Amniotic epithelial cell (primary cell): ENCODE measurements at regions not wholly inside any gene's neighbourhood (a gene's known extent, or its start where the extent isn't known, plus 50 kb on each side); places are given as distances from the start of the nearest gene placed in this dataset.

Experiments used
- DNase-seq: peaks from one replicate; pipeline ENCODE4 v3.0.0-alpha.2; 2010; ENCODE audit warnings: low read depth

DNA sequence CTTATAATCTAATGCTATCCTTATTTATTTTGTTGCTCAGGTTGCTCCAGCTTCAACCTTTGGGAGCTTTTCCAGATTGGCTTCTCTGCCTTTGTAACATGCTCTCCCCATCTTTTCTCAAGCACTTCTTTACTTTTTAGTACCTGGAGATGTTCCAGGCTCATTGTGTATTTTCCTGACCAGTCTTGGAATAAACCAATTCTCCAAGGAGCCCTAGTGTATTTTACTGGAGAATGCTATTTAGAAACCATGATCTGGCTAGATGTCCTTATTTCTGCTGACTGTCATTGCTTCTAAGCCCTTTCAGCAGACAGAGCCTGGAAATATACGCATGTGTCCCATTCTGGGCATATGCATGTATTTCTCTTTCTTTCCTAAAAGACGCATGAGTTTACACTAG, 95.7 kb downstream of the EMX2 start:
- DNase-seq, result no peak

DNA sequence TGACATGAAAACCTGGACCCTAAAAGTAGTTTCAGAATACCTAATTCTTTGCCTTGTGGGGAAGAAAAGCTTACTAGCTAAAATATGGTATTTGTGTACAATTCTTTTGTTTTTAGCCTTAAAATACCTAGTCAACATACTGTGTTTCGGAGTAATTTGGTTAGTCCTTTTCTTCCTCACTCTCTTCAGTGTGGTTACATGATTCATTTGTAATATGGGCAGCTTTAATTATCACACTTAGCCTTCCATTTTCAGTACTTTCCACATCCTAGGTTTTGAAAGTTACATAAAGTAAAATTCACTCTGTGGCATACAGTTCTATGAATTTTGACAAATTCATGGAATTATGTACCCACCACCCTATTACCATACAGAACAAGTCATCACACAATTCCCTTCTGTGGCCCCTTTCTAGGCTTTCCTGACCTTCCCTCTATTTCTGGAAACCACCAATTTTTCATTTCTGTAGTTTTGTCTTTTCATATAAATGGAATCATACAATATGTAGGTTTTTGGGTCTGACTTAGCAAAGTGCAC, 96.2 kb downstream of the EMX2 start:
- DNase-seq, result no peak

DNA sequence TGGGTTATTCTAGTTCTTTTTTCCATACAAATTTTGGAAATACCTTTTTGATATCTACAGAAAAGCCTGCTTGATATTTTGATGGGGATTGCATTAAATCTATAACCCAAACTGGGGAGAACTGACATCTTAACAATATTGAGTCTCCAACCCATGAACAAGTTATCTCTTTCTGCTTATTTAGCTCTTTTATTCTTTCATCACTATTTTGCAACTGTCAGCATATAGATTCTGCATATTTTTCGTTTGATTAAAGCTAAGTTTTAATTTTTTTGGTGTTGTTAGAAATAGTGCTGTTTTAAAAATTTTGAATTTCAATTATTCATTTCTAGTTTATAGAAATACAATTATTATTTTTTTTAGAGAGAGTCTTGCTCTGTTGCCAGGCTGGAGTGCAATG, 97.9 kb downstream of the EMX2 start:
- no peak for DNase-seq

GRCh38 chr10:117646718-117647117, 104.2 kb downstream of the EMX2 start:
- no peak for DNase-seq

DNA sequence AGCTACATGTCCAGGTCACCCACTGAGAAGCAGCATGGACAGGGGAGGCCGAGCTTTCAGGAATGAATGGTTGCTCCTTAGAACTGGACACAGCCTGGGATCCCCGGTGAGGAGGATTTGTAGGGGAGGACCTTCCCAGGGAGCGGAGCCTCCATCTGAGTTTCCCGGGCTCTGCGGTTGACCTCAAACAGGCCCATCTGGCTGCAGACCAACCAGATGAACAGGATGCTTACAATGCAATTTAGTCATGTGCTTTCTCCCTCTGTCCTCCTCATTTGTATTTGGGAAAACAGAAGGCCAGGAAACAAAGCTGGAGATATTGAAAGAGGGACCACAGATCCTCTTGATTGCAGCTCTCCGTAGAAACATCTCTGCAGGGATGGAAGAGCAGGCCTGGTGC, 104.8 kb downstream of the EMX2 start:
- no peak for DNase-seq

GRCh38 chr10:117651121-117651520, 108.6 kb downstream of the EMX2 start:
- DNase-seq, result no peak

DNA sequence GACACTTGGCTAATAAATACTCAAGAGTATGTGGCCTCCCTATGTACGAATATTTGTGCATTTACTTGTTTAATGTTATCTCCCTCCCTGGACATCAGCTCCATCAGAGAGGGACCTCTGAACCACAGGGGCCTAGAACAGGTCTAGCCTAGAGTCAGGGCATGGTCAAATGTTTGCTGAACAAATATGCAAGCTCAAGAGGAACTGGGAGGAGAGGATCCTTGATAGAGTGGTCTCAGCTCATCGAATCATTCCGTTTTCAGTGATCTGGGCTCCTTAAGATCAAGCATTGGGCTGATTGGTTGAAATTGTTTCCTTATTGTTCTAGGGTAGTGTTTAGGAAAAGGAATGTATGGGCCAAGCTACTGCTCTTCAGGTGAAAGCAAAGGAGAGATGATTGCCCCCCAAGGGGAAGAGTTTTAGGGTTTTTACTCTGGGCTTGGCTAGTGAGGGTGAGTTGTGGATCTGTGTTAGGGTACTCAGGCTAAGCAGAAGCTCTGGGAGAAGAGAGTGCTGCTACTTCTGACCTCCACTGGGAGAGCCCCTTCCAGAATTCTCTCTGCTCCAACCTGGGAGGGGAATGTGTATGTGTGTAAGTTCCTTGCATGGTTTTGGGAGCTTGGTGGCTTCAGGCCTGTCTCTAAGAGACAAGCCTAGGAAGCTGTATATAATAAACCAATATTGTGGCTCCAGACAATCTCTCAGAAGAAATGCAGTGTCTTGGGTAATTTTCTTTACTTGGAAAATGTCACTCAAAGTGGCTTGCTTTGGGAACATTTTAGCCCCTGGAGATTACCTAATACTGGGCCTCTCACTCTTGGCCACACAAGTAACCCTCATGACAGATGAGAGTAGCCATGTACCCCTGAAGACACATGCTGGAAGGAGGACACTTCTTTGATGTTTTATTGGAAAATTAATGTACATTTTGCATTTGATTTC, 110.0 kb downstream of the EMX2 start:
- peak; percentile 2 for DNase-seq

DNA sequence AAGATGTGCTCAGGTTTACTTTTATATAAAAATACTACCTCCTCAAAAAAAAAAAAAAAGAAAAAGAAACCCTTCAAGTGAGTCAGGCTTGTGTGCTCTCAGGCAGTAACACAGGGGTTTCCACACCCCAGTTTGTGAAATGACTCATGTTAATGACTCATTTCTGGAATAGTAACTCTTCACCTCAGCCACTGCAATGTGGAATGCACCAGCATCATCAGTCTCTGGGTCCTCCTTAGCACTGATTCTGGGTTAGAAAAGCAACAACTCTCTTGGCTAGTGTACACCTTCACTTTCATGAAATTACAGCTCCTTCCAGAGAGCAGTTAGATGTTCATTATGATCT, 110.6 kb downstream of the EMX2 start:
- peak; percentile 68 for DNase-seq

- DNase-seq, result no peak
Observed at GRCh38 chr10:117654105-117654504, 111.6 kb downstream of the EMX2 start.

DNA sequence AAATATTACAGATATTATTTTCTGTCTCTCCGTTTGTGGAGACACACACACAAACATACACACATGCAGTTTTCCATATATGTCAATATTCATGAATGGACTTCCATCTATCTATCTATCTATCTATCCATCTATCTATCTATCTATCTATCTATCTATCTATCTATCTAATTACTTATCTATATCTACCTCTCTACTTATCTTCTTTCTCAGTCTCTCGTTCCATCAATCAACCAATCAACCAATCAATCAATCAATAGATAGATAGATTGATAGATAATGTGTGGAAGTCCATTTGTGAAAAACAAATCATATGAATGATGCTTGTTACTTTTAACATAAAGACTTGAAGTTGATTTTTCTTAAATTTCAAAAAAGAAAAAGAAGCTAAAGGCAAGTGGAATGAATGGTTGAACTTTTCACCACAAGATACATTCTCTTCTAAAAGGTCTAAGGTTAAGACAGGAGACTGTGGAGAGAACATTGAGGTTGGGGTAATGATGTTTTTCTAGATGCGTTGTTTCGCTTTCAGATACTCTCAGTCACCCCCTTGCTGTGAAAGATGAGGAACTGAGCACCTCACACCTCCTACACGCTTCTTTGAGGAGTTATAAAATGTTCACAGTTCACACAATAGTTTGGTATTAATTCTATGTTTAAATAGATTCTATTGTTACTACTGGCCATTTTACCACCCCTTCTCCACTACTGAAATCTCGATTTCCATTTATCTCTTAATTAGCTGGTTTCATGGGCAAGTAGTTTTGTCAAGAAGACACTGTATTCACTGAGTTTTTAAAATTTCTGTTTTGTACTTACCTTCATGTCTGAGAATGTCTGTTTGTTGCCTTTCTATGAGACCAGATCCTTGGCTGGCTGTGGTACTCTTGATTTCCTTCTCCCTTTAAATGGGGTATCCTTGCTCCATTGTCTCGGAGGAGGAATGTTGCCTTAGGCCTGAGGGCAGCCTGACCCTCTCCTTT, 114.1 kb downstream of the EMX2 start:
- DNase-seq, result no peak

DNA sequence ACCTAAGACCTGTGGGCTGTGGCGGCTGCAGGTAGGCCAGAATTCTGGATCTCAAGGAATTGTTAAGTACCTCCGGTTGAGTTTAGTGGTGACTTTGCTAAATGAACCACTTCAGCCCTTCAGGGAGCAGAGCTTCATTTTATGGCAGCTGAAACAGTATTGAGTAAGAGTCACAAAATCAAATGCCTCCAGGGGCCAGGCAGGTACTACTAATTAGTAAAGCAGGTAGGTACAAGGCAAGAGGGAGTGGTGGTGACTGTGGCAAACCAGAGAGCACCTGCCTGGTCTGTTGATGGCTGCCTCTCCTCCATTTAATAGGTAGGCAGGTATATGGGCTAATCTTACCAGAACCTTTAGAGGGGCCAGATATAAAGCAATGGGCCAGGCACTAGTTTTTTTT, 118.8 kb downstream of the EMX2 start:
- no peak for DNase-seq

- no peak for DNase-seq
Observed at GRCh38 chr10:117662126-117662525, 119.6 kb downstream of the EMX2 start.

DNA sequence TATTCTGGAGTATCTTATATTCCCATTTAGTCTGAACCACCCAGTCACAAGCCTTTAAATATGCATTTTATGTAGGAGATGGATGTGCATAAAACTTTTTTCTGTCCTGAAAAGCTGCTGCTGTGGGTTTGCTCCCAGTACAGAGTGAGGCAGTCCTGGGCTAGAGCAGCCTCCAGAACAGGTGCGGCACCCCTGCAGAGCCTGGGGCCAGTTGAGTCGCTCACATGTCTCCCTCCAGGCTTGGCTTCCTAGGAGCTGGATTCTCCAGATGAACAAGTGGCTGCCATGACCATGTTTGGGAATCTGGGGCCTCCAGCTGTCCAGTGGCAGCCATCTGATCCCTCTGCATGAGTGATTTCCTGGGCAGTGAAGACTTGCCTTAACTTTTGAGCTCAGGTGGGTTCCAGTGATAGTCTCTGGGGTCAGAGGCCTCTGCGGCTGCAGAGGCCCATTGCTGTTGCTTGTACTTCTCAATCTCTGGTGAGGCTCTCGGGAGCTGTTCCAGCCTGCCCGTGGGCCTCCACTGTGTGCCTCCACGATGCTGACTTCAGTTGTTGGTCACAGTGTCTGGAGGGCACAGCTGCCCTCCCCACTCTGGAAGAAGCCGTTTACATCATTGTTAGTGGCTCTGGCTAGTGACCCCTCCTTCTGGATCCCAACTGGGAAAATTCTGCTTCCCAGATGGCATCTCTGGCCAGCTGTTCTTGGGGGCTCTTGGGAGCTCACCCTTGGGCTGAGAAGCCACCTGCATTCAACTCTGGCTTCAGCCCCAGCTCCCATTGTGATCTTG, 120.4 kb downstream of the EMX2 start:
- DNase-seq, result no peak

GRCh38 chr10:117663750-117664149, 121.2 kb downstream of the EMX2 start:
- DNase-seq, result peak; percentile 47

- DNase-seq, result no peak
Observed at GRCh38 chr10:117664288-117664687, 121.7 kb downstream of the EMX2 start.

GRCh38 chr10:117666166-117666565, 123.6 kb downstream of the EMX2 start:
- no peak for DNase-seq

GRCh38 chr10:117666965-117667364, 124.4 kb downstream of the EMX2 start:
- no peak for DNase-seq

DNA sequence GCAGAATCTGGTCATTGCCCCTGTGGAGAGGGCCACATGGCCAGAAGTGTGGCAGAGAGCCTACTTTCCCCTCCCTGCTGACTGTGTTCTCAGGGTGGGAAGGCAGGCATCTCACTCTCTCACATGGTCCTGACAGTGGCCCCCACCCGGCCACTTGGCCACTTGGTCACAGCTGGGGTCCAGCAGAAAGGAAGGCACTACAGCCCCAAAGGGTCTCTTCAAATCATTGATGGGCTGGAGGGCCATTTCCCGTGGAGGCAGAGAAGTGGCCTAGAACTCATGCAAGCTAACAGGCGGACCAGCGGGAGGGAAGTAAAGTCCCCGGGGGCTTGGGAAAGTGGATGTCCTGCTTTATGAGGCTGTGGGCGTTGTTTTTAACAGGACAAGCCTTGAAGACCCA, 125.3 kb downstream of the EMX2 start:
- DNase-seq, result no peak

DNA sequence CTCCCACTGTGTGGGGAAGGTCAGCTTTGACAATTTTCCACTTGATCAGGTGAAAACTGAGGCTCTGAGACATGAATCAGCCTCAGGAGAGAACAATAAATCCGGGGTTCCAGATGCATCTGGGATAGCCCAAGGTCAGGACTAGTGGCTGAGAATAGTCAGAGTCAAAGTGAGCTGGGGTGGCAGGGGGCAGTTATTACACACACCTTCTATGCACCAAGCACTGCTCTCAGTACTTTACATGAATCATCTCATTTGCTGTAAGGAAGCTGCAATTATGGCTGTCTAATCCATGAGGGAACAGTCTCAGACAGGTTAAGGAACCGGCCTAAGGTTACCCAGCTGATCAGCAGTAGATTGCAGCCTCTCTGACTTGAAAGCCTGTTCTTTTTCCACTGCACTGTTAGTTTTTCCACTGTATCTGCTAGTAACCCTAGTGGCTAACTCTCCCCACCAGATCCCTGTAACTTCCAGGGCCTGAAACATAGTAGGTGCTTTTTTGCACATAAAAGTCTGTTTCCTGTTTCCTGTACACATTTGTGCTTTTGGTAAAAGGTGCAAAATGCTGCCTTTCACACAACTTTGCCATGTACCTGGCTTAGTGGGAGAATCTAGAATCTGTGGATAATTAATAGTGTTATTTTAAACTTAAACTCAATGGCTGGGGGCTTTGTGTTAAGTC, 125.9 kb downstream of the EMX2 start:
- DNase-seq, result no peak

GRCh38 chr10:117669122-117669521, 126.6 kb downstream of the EMX2 start:
- no peak for DNase-seq
